OCI-LY3 (cell line): ENCODE measurements at regions not wholly inside any gene's neighbourhood (a gene's known extent, or its start where the extent isn't known, plus 50 kb on each side); places are given as distances from the start of the nearest gene placed in this dataset.

Source experiments
- CTCF ChIP-seq: fragments of 200-600, 300-600 bp; sonication (generic); IDR thresholded peaks from 2 replicates; pipeline ENCODE4 v1.5.1; 2014; ENCODE audit warnings: antibody characterized with exemption, low read length, low read depth
- EZH2phosphoT487 ChIP-seq: fragments of 200-600 bp; shearing (Covaris generic); IDR thresholded peaks from 2 replicates; pipeline ENCODE4 v1.6.1; 2018; ENCODE audit warnings: antibody characterized with exemption, mixed run types, low read depth

GRCh38 chr15:45904019-45904418 is 269.2 kb downstream of the SQOR start:
- TF ChIP-seq CTCF, result no peak
- no peak for TF ChIP-seq EZH2phosphoT487
